SK-N-SH (cell line): ENCODE measurements at regions not wholly inside any gene's neighbourhood (a gene's known extent, or its start where the extent isn't known, plus 50 kb on each side); places are given as distances from the start of the nearest gene placed in this dataset.

Experiments
- CTCF ChIA-PET: fragments of 300-600, 350-600 bp; formaldehyde crosslinking; extraction: SDS; loops from one replicate; lab custom pipeline; 2021; lab: Yijun Ruan, JAX
- POLR2A ChIA-PET: fragments of 350-600 bp; sonication (Branson Sonifier 250); formaldehyde crosslinking; extraction: SDS; loops from one replicate; lab custom pipeline; 2020; ENCODE audit warnings: antibody characterized with exemption, inconsistent platforms; lab: Yijun Ruan, JAX
- DNase-seq: peaks from one replicate; pipeline ENCODE4 v3.0.0; 2012
- H2AFZ ChIP-seq: fragments of 200-600 bp; sonication (generic); 2 replicates; pipeline ENCODE4 v1.8.1; 2016; ENCODE audit warnings: antibody characterized with exemption, mild to moderate bottlenecking, low read depth
- H3F3A ChIP-seq: fragments of 200-600 bp; sonication (generic); replicated peaks from 2 replicates; pipeline ENCODE3; 2016; ENCODE audit warnings: antibody characterized with exemption, mild to moderate bottlenecking; ENCODE audit not compliant: insufficient read depth
- H3K27ac ChIP-seq, 2 experiments: fragments of 200-500 bp in 1 of 2; fragments of 200-600 bp in 1 of 2; sonication (Bioruptor generic) in 1 of 2; sonication (generic), shearing (Covaris generic) in 1 of 2; 2 replicates each; pipeline versions ENCODE4 v1.5.1 to v1.6.1; 2014 to 2016; ENCODE audit warnings: low read depth in 2 of 2, inconsistent platforms in 1 of 2, low read length in 1 of 2, mild to moderate bottlenecking in 1 of 2, mixed read lengths in 1 of 2
- H3K27me3 ChIP-seq: fragments of 200-600 bp; sonication (generic), shearing (Covaris generic); 2 replicates; pipeline ENCODE4 v1.6.1; 2016; ENCODE audit warnings: mixed run types; ENCODE audit not compliant: insufficient read depth
- H3K36me3 ChIP-seq, 2 experiments: fragments of 200-500 bp in 1 of 2; fragments of 200-600 bp in 1 of 2; sonication (Bioruptor generic) in 1 of 2; sonication (generic) in 1 of 2; replicated peaks in 1 of 2; 2 replicates each; pipeline versions ENCODE3 to v1.5.1; 2014 to 2016; ENCODE audit warnings: low read length in 1 of 2, mild to moderate bottlenecking in 1 of 2; ENCODE audit not compliant: insufficient read depth in 2 of 2, control insufficient read depth in 1 of 2
- H3K4me1 ChIP-seq, 2 experiments: fragments of 200-500 bp in 1 of 2; fragments of 200-600 bp in 1 of 2; sonication (Bioruptor generic) in 1 of 2; sonication (generic), shearing (Covaris generic) in 1 of 2; 2 replicates each; pipeline versions ENCODE4 v1.5.1 to v1.6.1; 2014 to 2016; ENCODE audit warnings: low read depth in 1 of 2, low read length in 1 of 2, mixed run types in 1 of 2; ENCODE audit not compliant: insufficient read depth in 2 of 2, control insufficient read depth in 1 of 2
- H3K4me2 ChIP-seq: fragments of 200-600 bp; sonication (generic), shearing (Covaris generic); 2 replicates; pipeline ENCODE4 v1.6.1; 2017; ENCODE audit warnings: mixed run types
- H3K4me3 ChIP-seq, 2 experiments: fragments of 200-500 bp in 1 of 2; fragments of 200-600 bp in 1 of 2; sonication (Bioruptor generic) in 1 of 2; sonication (generic), shearing (Covaris generic) in 1 of 2; 2 replicates each; pipeline versions ENCODE4 v1.5.1 to v1.8.1; 2014 to 2016; ENCODE audit warnings: low read depth in 2 of 2, inconsistent platforms in 1 of 2, low read length in 1 of 2, mild to moderate bottlenecking in 1 of 2, mixed read lengths in 1 of 2, moderate library complexity in 1 of 2
- H3K79me2 ChIP-seq: fragments of 200-600 bp; sonication (generic); 2 replicates; pipeline ENCODE4 v1.8.1; 2017; ENCODE audit warnings: mild to moderate bottlenecking; ENCODE audit not compliant: insufficient read depth
- H3K9ac ChIP-seq: fragments of 200-600 bp; sonication (generic); 2 replicates; pipeline ENCODE4 v1.6.1; 2017; ENCODE audit warnings: mixed run types
- H3K9me2 ChIP-seq: fragments of 200-600 bp; sonication (generic); 2 replicates; pipeline ENCODE4 v1.6.1; 2017; ENCODE audit warnings: mixed run types
- H3K9me3 ChIP-seq: fragments of 200-600 bp; sonication (generic); 2 replicates; pipeline ENCODE4 v1.6.1; 2017; ENCODE audit warnings: mixed run types, mild to moderate bottlenecking, moderate library complexity
- H4K20me1 ChIP-seq: fragments of 200-600 bp; sonication (generic); 2 replicates; pipeline ENCODE4 v1.6.1; 2017; ENCODE audit warnings: mild to moderate bottlenecking, mixed run types; ENCODE audit not compliant: insufficient read depth
- ELF1 ChIP-seq: IDR thresholded peaks from 2 replicates; pipeline ENCODE4 v1.4.0; 2012
- EP300 ChIP-seq, 2 experiments: IDR thresholded peaks; 2 replicates each; pipeline versions ENCODE4 v1.4.0 to v1.6.1; 2012; ENCODE audit warnings: borderline replicate concordance in 1 of 2, low read depth in 1 of 2, low read length in 1 of 2
- EZH2phosphoT487 ChIP-seq: fragments of 200-600 bp; sonication (generic); IDR thresholded peaks from 2 replicates; pipeline ENCODE4 v1.6.1; 2017; ENCODE audit warnings: low read depth, mixed run types, mild to moderate bottlenecking, antibody characterized with exemption, moderate library complexity, borderline replicate concordance
- FOXJ3 ChIP-seq: sonication (generic); formaldehyde crosslinking; IDR thresholded peaks from 2 replicates; pipeline ENCODE4 v1.5.1; 2020; ENCODE audit warnings: mild to moderate bottlenecking, missing genetic modification reagents
- GATA2 ChIP-seq: sonication (generic); formaldehyde crosslinking; IDR thresholded peaks from 2 replicates; pipeline ENCODE4 v1.5.0; 2020; ENCODE audit warnings: mild to moderate bottlenecking, missing genetic modification reagents
- MAX ChIP-seq: IDR thresholded peaks from 2 replicates; pipeline ENCODE4 v1.4.0; 2012; ENCODE audit warnings: low read depth
- MEF2A ChIP-seq: IDR thresholded peaks from 2 replicates; pipeline ENCODE4 v1.4.0; 2012; ENCODE audit warnings: low read depth, borderline replicate concordance
- NFIC ChIP-seq: IDR thresholded peaks from 2 replicates; pipeline ENCODE4 v1.4.0; 2012; ENCODE audit warnings: borderline replicate concordance
- NRF1 ChIP-seq: IDR thresholded peaks from 2 replicates; pipeline ENCODE4 v1.6.1; 2012; ENCODE audit warnings: low read depth, mild to moderate bottlenecking, low read length
- RFX5 ChIP-seq: IDR thresholded peaks from 2 replicates; pipeline ENCODE4 v1.6.1; 2012; ENCODE audit warnings: mild to moderate bottlenecking, improper control_type of control experiment, low read length
- RXRA ChIP-seq: IDR thresholded peaks from 2 replicates; pipeline ENCODE4 v1.4.0; 2012; ENCODE audit warnings: low read depth, mild to moderate bottlenecking, borderline replicate concordance
- SMC3 ChIP-seq: IDR thresholded peaks from 2 replicates; pipeline ENCODE4 v1.6.1; 2012; ENCODE audit warnings: low read depth, low read length, improper control_type of control experiment
- TEAD4 ChIP-seq: IDR thresholded peaks from 2 replicates; pipeline ENCODE4 v1.4.0; 2012; ENCODE audit warnings: mild to moderate bottlenecking, borderline replicate concordance; ENCODE audit not compliant: insufficient read depth
- USF1 ChIP-seq: IDR thresholded peaks from 2 replicates; pipeline ENCODE4 v1.4.0; 2012; ENCODE audit warnings: low read depth, borderline replicate concordance
- USF2 ChIP-seq: fragments of 150-350 bp; IDR thresholded peaks from 2 replicates; pipeline ENCODE4 v1.6.1; 2017; ENCODE audit warnings: antibody characterized with exemption, low read length, low read depth, borderline replicate concordance
- ZBTB33 ChIP-seq: IDR thresholded peaks from 2 replicates; pipeline ENCODE4 v1.4.0; 2012; ENCODE audit warnings: low read depth, borderline replicate concordance
- WGBS: methylation state at CpG from one replicate; pipeline ENCODE4 v1.1.6; 2017; ENCODE audit warnings: low lambda C conversion rate; 5-methylcytosine and 5-hydroxymethylcytosine counted together
- TF ChIP-seq, protein P1 (sequence below): IDR thresholded peaks from 2 replicates; pipeline ENCODE4; 2012

GRCh38 chr5:171610686-171611085, 174.9 kb upstream of the SMIM23 start:
- ChIA-PET CTCF (interaction anchor here (1.2 to 1.8 kb wide), 2 partner anchors 13 to 298 kb away, joined by 3 to 5 read pairs; no protein-coding TSS in a partner anchor), POLR2A (no interaction called here)
- H3K9ac ChIP-seq, result no peak overlapping the region
- H4K20me1 ChIP-seq, result no peaks in the 10 kb centered on the region
- no peak overlapping the region for H3K27ac ChIP-seq
- no peak overlapping the region for H3K4me2 ChIP-seq
- peaks cover 0 to 6% of the 10 kb centered on the region in 2 experiments; a peak in 1 of 4 replicates for H3K4me1 ChIP-seq
- no peaks in the 10 kb centered on the region for H3K36me3 ChIP-seq
- H3F3A ChIP-seq, result no peaks in the 10 kb centered on the region
- WGBS, result 46% methylated on average over 5 of the region's 5 CpGs
- H3K27me3 ChIP-seq, result no peaks in the 10 kb centered on the region
- no peak for TF ChIP-seq USF1
- no peak for TF ChIP-seq NFIC
- no peak for TF ChIP-seq EZH2phosphoT487
- TF ChIP-seq ZBTB33, result no peak
- TF ChIP-seq ELF1, result no peak
- no peak for TF ChIP-seq FOXJ3
- TF ChIP-seq TEAD4, result no peak
- TF ChIP-seq EP300 (IDR thresholded peaks at IDR 0.05; ENCODE audit: borderline replicate concordance in 1 of 2, low read depth in 1 of 2, low read length in 1 of 2), result no peak
- no peak for TF ChIP-seq NRF1
- no peak for TF ChIP-seq RFX5
- no peak for DNase-seq
- peaks cover 4% of the 10 kb centered on the region; the same call in 1 of the 2 replicates for H3K9me3 ChIP-seq
- H3K4me3 ChIP-seq, result no peak overlapping the region
- H3K79me2 ChIP-seq, result no peaks in the 10 kb centered on the region
- H2AFZ ChIP-seq, result no peak overlapping the region
- H3K9me2 ChIP-seq, result no peaks in the 10 kb centered on the region

DNA sequence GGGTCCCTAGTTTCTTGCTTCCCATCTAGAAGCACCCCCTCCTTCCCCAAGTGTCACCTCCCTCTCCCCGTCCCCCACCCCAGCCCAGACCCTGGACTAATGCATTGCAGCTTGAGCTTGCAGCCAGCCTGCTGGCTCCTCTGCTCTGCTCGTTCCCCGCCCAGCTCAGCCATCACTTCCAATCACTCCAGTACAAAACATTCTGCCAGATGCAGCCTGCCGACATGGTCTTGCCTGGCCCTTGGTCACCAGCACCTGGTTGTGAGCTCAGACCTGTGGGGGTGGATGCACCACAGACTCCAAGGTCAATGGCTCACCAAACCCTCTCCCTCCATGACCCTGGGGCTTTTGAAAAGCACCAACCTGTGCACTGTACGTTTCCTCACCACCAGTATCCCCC, 172.9 kb upstream of the SMIM23 start:
- ChIA-PET CTCF (interaction anchor here (1.1 to 1.3 kb wide), 2 partner anchors 17 to 22 kb away, joined by 3 to 7 read pairs; no protein-coding TSS in a partner anchor), POLR2A (no interaction called here)
- Histone ChIP-seq H3K4me2 (no peak overlapping the region), H3K36me3 (no peaks in the 10 kb centered on the region), H4K20me1 (no peaks in the 10 kb centered on the region), H3K9ac (no peak overlapping the region), H3K27ac (no peak overlapping the region), H3K27me3 (peaks cover 8% of the 10 kb centered on the region; the same call in 1 of the 2 replicates), H3K4me3 (no peak overlapping the region), H2AFZ (no peak overlapping the region), H3F3A (no peaks in the 10 kb centered on the region), H3K79me2 (no peaks in the 10 kb centered on the region), H3K4me1 (peaks cover 0 to 13% of the 10 kb centered on the region in 2 experiments; a peak in 1 of 4 replicates), H3K9me3 (no peaks in the 10 kb centered on the region), H3K9me2 (no peaks in the 10 kb centered on the region)
- no peak for DNase-seq
- TF ChIP-seq NRF1 (no peak), MAX (no peak), USF1 (no peak), GATA2 (CRISPR knock-in tag) (no peak), RXRA (no peak), USF2 (no peak), NFIC (no peak), SMC3 (no peak), MEF2A (no peak)
- TF ChIP-seq, protein P1, sequence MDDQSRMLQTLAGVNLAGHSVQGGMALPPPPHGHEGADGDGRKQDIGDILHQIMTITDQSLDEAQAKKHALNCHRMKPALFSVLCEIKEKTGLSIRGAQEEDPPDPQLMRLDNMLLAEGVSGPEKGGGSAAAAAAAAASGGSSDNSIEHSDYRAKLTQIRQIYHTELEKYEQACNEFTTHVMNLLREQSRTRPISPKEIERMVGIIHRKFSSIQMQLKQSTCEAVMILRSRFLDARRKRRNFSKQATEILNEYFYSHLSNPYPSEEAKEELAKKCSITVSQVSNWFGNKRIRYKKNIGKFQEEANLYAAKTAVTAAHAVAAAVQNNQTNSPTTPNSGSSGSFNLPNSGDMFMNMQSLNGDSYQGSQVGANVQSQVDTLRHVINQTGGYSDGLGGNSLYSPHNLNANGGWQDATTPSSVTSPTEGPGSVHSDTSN, result no peak
- WGBS, result 53% methylated on average over 5 of the region's 5 CpGs
